ENCODE measurements at regions not wholly inside any gene's neighbourhood (a gene's known extent, or its start where the extent isn't known, plus 50 kb on each side); places are given as distances from the start of the nearest gene placed in this dataset.
"Not testable (repeated sequence)": the region's sequence is repeated elsewhere in the genome, so short reads cannot be mapped to it uniquely, and the experiment has no call there.

GRCh38 chr9:40913928-40914673 lies 214.4 kb downstream of the FOXD4L6 start:
- H3K9me3 ChIP-seq (ENCODE audit: low read depth, low read length, poor library complexity, severe bottlenecking) = peaks cover 37% of the 10 kb centered on the region
- CTCF ChIA-PET = no interaction called here

GRCh38 chr9:40913096-40913719 lies 215.3 kb downstream of the FOXD4L6 start:
- Histone ChIP-seq H3K36me3 (ENCODE audit: insufficient read depth, low read length, poor library complexity, severe bottlenecking) (no peaks in the 10 kb centered on the region), H3K4me3 (ENCODE audit: low read depth, low read length, poor library complexity, severe bottlenecking) (no peak overlapping the region), H3K9me3 (ENCODE audit: low read depth, low read length, poor library complexity, severe bottlenecking) (peaks cover 37% of the 10 kb centered on the region), H3K27me3 (replicated peaks; ENCODE audit: insufficient read depth, low read depth, low read length, poor library complexity) (no peaks in the 10 kb centered on the region), H3K27ac (ENCODE audit: low read depth, low read length, poor library complexity, severe bottlenecking) (no peak overlapping the region), H3K4me1 (ENCODE audit: insufficient read depth, low read length, poor library complexity, severe bottlenecking) (no peaks in the 10 kb centered on the region)
- ChIA-PET CTCF (no interaction called here), POLR2A (ENCODE audit: low non-redundant PET) (no interaction called here)
- TF ChIP-seq EZH2 (IDR thresholded peaks at IDR 0.05; ENCODE audit: borderline replicate concordance, low read depth, low read length, poor library complexity, severe bottlenecking) = no peak
- no peak for TF ChIP-seq CTCF (conservative IDR thresholded peaks at IDR 0.05; ENCODE audit: low read depth, low read length)
- no TSS peak for BruUV-seq (replicated peaks)
- intact Hi-C loops (cut with micrococcal nuclease; ENCODE audit: unreplicated experiment) = no loop called here
- DNase-seq (ENCODE audit: low spot score) = no peak

More at GRCh38 chr9:40913928-40914673, 214.4 kb downstream of the FOXD4L6 start:
- H3K4me3 ChIP-seq (ENCODE audit: low read depth, low read length, poor library complexity, severe bottlenecking) = no peak overlapping the region
- no peak overlapping the region for H3K27ac ChIP-seq (ENCODE audit: low read depth, low read length, poor library complexity, severe bottlenecking)
- TF ChIP-seq EZH2 (IDR thresholded peaks at IDR 0.05; ENCODE audit: borderline replicate concordance, low read depth, low read length, poor library complexity, severe bottlenecking) = no peak
- TF ChIP-seq CTCF (conservative IDR thresholded peaks at IDR 0.05; ENCODE audit: low read depth, low read length) = no peak
- no peaks in the 10 kb centered on the region for H3K4me1 ChIP-seq (ENCODE audit: insufficient read depth, low read length, poor library complexity, severe bottlenecking)
- no TSS peak for BruUV-seq (replicated peaks)
- intact Hi-C loops (cut with micrococcal nuclease; ENCODE audit: unreplicated experiment) = no loop called here
- no peaks in the 10 kb centered on the region for H3K36me3 ChIP-seq (ENCODE audit: insufficient read depth, low read length, poor library complexity, severe bottlenecking)
- H3K27me3 ChIP-seq (replicated peaks; ENCODE audit: insufficient read depth, low read depth, low read length, poor library complexity) = no peaks in the 10 kb centered on the region
- DNase-seq (ENCODE audit: low spot score) = no peak
- POLR2A ChIA-PET (ENCODE audit: low non-redundant PET) = no interaction called here

GRCh38 chr9:40912679-40913078 lies 215.8 kb downstream of the FOXD4L6 start:
- H3K36me3 ChIP-seq (ENCODE audit: insufficient read depth, low read length, poor library complexity, severe bottlenecking); H3K4me3 ChIP-seq (ENCODE audit: low read depth, low read length, poor library complexity, severe bottlenecking); CTCF ChIA-PET; POLR2A ChIA-PET (ENCODE audit: low non-redundant PET); BruUV-seq (replicated peaks); DNase-seq (ENCODE audit: low spot score); H3K27me3 ChIP-seq (replicated peaks; ENCODE audit: insufficient read depth, low read depth, low read length, poor library complexity); intact Hi-C loops (cut with micrococcal nuclease; ENCODE audit: unreplicated experiment); H3K27ac ChIP-seq (ENCODE audit: low read depth, low read length, poor library complexity, severe bottlenecking); H3K4me1 ChIP-seq (ENCODE audit: insufficient read depth, low read length, poor library complexity, severe bottlenecking): not testable (repeated sequence)
- H3K9me3 ChIP-seq (ENCODE audit: low read depth, low read length, poor library complexity, severe bottlenecking) = peaks cover 37% of the 10 kb centered on the region

- Histone ChIP-seq H3K9me3 (ENCODE audit: low read depth, low read length, poor library complexity, severe bottlenecking) (peaks cover 37% of the 10 kb centered on the region), H3K27ac (ENCODE audit: low read depth, low read length, poor library complexity, severe bottlenecking) (no peak overlapping the region), H3K4me3 (ENCODE audit: low read depth, low read length, poor library complexity, severe bottlenecking) (no peak overlapping the region), H3K36me3 (ENCODE audit: insufficient read depth, low read length, poor library complexity, severe bottlenecking) (no peaks in the 10 kb centered on the region), H3K27me3 (replicated peaks; ENCODE audit: insufficient read depth, low read depth, low read length, poor library complexity) (no peaks in the 10 kb centered on the region), H3K4me1 (ENCODE audit: insufficient read depth, low read length, poor library complexity, severe bottlenecking) (no peaks in the 10 kb centered on the region)
- CTCF ChIA-PET = no interaction called here
- TF ChIP-seq EZH2 (IDR thresholded peaks at IDR 0.05; ENCODE audit: borderline replicate concordance, low read depth, low read length, poor library complexity, severe bottlenecking) = no peak
- TF ChIP-seq CTCF (conservative IDR thresholded peaks at IDR 0.05; ENCODE audit: low read depth, low read length) = no peak
- POLR2A ChIA-PET (ENCODE audit: low non-redundant PET) = no interaction called here
- intact Hi-C loops (cut with micrococcal nuclease; ENCODE audit: unreplicated experiment) = no loop called here
- no TSS peak for BruUV-seq (replicated peaks)
- DNase-seq (ENCODE audit: low spot score) = no peak
Observed at GRCh38 chr9:40911647-40912046, 216.8 kb downstream of the FOXD4L6 start.

- H3K27me3 ChIP-seq (replicated peaks; ENCODE audit: insufficient read depth, low read depth, low read length, poor library complexity); intact Hi-C loops (cut with micrococcal nuclease; ENCODE audit: unreplicated experiment); CTCF ChIA-PET; H3K36me3 ChIP-seq (ENCODE audit: insufficient read depth, low read length, poor library complexity, severe bottlenecking); DNase-seq (ENCODE audit: low spot score); H3K27ac ChIP-seq (ENCODE audit: low read depth, low read length, poor library complexity, severe bottlenecking); BruUV-seq (replicated peaks); POLR2A ChIA-PET (ENCODE audit: low non-redundant PET); H3K4me3 ChIP-seq (ENCODE audit: low read depth, low read length, poor library complexity, severe bottlenecking); H3K4me1 ChIP-seq (ENCODE audit: insufficient read depth, low read length, poor library complexity, severe bottlenecking): not testable (repeated sequence)
- H3K9me3 ChIP-seq (ENCODE audit: low read depth, low read length, poor library complexity, severe bottlenecking) = peaks cover 37% of the 10 kb centered on the region
Observed at GRCh38 chr9:40910995-40911394, 217.5 kb downstream of the FOXD4L6 start.

All from A673 (cell line).